ENCODE measurements at regions not wholly inside any gene's neighbourhood (a gene's known extent, or its start where the extent isn't known, plus 50 kb on each side); places are given as distances from the start of the nearest gene placed in this dataset.

DNA sequence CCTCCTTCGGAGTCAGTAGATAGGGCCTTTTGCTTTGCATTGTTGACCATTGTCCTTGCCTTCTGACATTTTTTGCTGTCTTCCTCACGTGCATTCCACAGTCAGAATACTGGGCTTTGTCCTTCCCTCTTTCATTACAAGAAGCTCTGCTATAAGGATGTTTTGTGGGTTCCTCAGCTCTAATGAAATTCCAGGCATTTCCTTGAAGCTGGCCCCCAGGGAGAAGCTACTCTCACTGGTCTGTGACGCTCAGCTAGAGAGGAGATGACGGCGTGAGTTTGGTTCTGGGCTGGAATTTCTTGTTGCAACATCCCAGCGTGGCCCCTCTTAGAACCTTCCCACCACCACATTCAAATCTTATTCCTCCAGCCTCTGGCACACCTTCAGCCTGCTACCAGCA is 210.2 kb downstream of the TJP1 start:
- no peak overlapping the region for H3K4me3 ChIP-seq (replicated peaks; ENCODE audit: low read depth, low read length)
- TF ChIP-seq, protein P1, sequence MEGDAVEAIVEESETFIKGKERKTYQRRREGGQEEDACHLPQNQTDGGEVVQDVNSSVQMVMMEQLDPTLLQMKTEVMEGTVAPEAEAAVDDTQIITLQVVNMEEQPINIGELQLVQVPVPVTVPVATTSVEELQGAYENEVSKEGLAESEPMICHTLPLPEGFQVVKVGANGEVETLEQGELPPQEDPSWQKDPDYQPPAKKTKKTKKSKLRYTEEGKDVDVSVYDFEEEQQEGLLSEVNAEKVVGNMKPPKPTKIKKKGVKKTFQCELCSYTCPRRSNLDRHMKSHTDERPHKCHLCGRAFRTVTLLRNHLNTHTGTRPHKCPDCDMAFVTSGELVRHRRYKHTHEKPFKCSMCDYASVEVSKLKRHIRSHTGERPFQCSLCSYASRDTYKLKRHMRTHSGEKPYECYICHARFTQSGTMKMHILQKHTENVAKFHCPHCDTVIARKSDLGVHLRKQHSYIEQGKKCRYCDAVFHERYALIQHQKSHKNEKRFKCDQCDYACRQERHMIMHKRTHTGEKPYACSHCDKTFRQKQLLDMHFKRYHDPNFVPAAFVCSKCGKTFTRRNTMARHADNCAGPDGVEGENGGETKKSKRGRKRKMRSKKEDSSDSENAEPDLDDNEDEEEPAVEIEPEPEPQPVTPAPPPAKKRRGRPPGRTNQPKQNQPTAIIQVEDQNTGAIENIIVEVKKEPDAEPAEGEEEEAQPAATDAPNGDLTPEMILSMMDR (IDR thresholded peaks at IDR 0.05; ENCODE audit: low read depth, low read length, missing control alignments): no peak
- DNase-seq (ENCODE audit: extremely low read depth, low read depth): no peak

DNA sequence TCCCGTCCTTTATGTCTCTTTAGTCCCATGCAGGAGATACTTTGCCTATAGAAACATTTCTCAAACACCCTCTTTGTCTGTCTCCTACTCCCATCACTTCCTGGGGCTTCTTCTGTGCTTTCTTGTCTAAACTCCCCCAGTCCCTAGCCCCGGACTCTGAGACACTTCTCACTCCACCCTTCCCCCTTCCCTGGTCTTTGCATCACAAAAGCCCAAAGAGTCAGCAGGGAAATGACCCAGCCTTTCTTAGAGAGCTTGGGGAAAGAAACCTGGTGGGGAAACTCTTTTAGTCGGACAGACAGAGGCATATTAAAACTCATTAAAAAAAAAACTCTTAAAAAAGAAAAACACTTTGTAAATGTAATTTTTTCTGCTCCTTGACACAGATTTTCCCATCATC is 211.2 kb downstream of the TJP1 start:
- TF ChIP-seq, protein P1 (IDR thresholded peaks at IDR 0.05; ENCODE audit: low read depth, low read length, missing control alignments): no peak
- no peak for DNase-seq (ENCODE audit: extremely low read depth, low read depth)
- H3K4me3 ChIP-seq (replicated peaks; ENCODE audit: low read depth, low read length): no peak overlapping the region

DNA sequence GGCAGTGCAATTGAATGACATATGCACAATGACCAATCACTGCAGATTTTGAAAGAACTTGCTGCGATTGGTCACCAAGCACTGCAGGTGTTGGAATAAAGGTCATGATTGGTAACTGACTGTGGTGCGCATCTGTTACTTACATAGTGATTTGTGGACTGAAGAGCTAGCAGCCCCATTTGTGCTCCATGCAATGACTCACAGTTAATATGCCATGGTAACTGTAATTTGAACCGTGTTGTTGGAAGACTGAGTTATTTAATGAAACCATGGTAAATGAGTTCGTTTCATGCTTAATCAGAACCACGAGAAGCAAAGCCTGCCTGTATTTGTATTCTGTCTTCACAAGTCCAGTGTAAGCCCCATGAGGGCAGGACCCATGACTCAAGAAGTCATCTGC is 220.5 kb downstream of the TJP1 start:
- TF ChIP-seq, protein P1 (IDR thresholded peaks at IDR 0.05; ENCODE audit: low read depth, low read length, missing control alignments): no peak
- no peak for DNase-seq (ENCODE audit: extremely low read depth, low read depth)
- no peak overlapping the region for H3K4me3 ChIP-seq (replicated peaks; ENCODE audit: low read depth, low read length)

DNA sequence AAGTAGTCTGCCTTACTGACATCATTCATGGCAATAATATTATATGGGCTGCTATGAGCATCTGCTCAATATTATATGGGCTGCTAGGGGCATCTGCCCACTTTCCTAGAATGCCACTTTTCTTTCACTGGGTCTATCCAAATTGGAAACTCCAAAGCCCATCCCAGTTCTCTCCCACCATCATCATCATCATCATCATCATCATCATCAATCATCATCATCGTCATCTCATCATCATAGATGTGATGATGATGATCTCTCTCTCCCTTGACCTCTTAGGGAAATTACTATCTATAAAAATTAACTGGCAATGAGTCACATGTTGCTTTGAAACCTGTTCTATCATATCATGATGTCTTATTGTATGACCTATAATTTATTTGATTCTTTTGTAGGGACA is 222.0 kb downstream of the TJP1 start:
- H3K4me3 ChIP-seq (replicated peaks; ENCODE audit: low read depth, low read length): no peak overlapping the region
- DNase-seq (ENCODE audit: extremely low read depth, low read depth): no peak
- TF ChIP-seq, protein P1 (IDR thresholded peaks at IDR 0.05; ENCODE audit: low read depth, low read length, missing control alignments): no peak

DNA sequence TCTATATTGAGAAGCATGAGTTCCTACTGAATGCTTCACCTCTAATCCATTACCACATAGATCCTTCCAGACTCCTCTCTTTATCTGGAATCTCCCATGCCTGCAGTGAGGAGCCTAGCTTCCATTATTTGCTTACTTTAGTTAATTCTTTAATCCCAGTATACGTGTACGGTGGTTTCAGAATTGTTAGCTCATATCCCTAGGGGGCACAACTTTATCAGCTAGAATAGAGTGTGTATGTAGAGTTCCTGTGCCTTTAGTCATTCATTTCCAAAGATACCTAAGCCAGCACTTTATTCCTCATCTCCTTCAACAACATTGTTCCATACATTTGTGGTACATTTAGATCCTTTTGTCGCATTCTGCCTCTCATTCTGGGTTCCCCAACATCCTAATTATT is 226.0 kb downstream of the TJP1 start:
- TF ChIP-seq, protein P1 (IDR thresholded peaks at IDR 0.05; ENCODE audit: low read depth, low read length, missing control alignments): peak; percentile 40
- no peak overlapping the region for H3K4me3 ChIP-seq (replicated peaks; ENCODE audit: low read depth, low read length)
- DNase-seq (ENCODE audit: extremely low read depth, low read depth): no peak

DNA sequence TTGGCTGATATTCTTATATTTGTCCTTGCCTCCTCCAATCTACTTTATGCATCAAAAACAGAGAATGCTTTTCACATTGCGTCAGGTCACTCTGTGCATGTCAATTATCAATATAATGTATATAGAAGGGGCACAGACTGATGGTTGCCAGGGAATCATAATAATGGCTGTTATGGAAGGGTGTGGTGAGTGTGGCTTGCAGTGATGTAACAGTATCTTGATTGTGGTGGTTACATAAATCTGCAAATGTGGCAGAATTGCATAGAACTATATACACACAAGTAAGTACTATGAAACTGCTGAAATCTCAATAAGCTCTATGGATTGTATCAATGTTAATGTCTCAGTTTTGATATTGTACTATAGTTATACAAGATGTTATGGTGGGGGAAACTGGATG is 228.6 kb downstream of the TJP1 start:
- TF ChIP-seq, protein P1 (IDR thresholded peaks at IDR 0.05; ENCODE audit: low read depth, low read length, missing control alignments): no peak
- DNase-seq (ENCODE audit: extremely low read depth, low read depth): no peak
- H3K4me3 ChIP-seq (replicated peaks; ENCODE audit: low read depth, low read length): no peak overlapping the region

DNA sequence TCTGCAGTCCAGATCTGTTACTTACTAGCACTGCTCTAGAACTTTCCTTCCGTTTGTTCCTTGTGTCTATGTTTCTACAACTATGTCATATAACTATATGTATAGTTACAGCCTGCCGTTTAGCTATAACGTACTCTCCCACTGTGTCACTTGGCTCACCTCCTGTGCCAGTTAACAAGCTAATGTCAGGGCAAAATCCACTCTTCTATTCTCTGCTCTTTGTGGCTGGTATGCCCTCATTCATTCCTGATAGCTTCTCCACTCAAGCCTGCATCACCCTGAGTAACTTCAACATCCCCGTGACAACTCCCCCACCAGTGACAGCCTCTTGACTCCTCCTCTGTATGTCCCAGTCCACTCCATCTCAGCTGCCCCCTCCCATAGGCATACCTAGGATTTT is 229.2 kb downstream of the TJP1 start:
- TF ChIP-seq, protein P1 (IDR thresholded peaks at IDR 0.05; ENCODE audit: low read depth, low read length, missing control alignments): no peak
- no peak for DNase-seq (ENCODE audit: extremely low read depth, low read depth)
- H3K4me3 ChIP-seq (replicated peaks; ENCODE audit: low read depth, low read length): no peak overlapping the region
